HG03159 (cell line): ENCODE measurements at regions not wholly inside any gene's neighbourhood (a gene's known extent, or its start where the extent isn't known, plus 50 kb on each side); places are given as distances from the start of the nearest gene placed in this dataset.
"Not testable (repeated sequence)": the region's sequence is repeated elsewhere in the genome, so short reads cannot be mapped to it uniquely, and the experiment has no call there.

ENCODE experiments used
- ATAC-seq: cut with Tn5 transposase; IDR thresholded peaks from one replicate; pipeline ENCODE4 v1.9.1; 2021; ENCODE audit warnings: mild to moderate bottlenecking, moderate library complexity; ENCODE audit not compliant: unreplicated experiment

GRCh38 chr15:38002883-38003477, 68.5 kb downstream of the TMCO5A start:
- no peak for ATAC-seq

- ATAC-seq = no peak
Observed at GRCh38 chr15:38004218-38004861, 69.9 kb downstream of the TMCO5A start.

- ATAC-seq = no peak
Observed at GRCh38 chr15:38005953-38006808, 71.7 kb downstream of the TMCO5A start.

- no peak for ATAC-seq
Observed at GRCh38 chr15:38010395-38010794, 76.0 kb downstream of the TMCO5A start.

- no peak for ATAC-seq
Observed at GRCh38 chr15:38012894-38013293, 78.5 kb downstream of the TMCO5A start.

GRCh38 chr15:38017721-38018120, 83.3 kb downstream of the TMCO5A start:
- ATAC-seq = no peak

- ATAC-seq = no peak
Observed at GRCh38 chr15:38019066-38019465, 84.6 kb downstream of the TMCO5A start.

- ATAC-seq = no peak
Observed at GRCh38 chr15:38021259-38021658, 86.8 kb downstream of the TMCO5A start.

- ATAC-seq = no peak
Observed at GRCh38 chr15:38024293-38025091, 90.1 kb downstream of the TMCO5A start.

- ATAC-seq = not testable (repeated sequence)
Observed at GRCh38 chr15:38025656-38026055, 91.2 kb downstream of the TMCO5A start.

GRCh38 chr15:38028869-38029268, 94.4 kb downstream of the TMCO5A start:
- ATAC-seq = no peak

- ATAC-seq = no peak
Observed at GRCh38 chr15:38029736-38030135, 95.3 kb downstream of the TMCO5A start.

GRCh38 chr15:38030609-38031008, 96.2 kb downstream of the TMCO5A start:
- no peak for ATAC-seq

GRCh38 chr15:38035701-38036100, 101.3 kb downstream of the TMCO5A start:
- ATAC-seq = no peak

GRCh38 chr15:38036790-38037338, 102.4 kb downstream of the TMCO5A start:
- ATAC-seq = no peak

- ATAC-seq = no peak
Observed at GRCh38 chr15:38038659-38039442, 104.4 kb downstream of the TMCO5A start.

GRCh38 chr15:38040615-38041014, 106.2 kb downstream of the TMCO5A start:
- ATAC-seq = no peak

- no peak for ATAC-seq
Observed at GRCh38 chr15:38041576-38041975, 107.1 kb downstream of the TMCO5A start.

GRCh38 chr15:38042211-38042610, 107.8 kb downstream of the TMCO5A start:
- ATAC-seq = no peak
